Calu3 (cell line): ENCODE measurements at regions not wholly inside any gene's neighbourhood (a gene's known extent, or its start where the extent isn't known, plus 50 kb on each side); places are given as distances from the start of the nearest gene placed in this dataset.

ENCODE experiments used
- BruUV-seq: library from RNA; stranded (reverse); fragments of 400-500 nt; replicated peaks from 2 replicates; lab custom pipeline; 2021; lab: Mats Ljungman, UMichigan
- CTCF ChIA-PET: fragments of 300-600 bp; sonication (Branson Sonifier 250); formaldehyde crosslinking; loops from one replicate; lab custom pipeline; 2022; ENCODE audit warnings: antibody characterized with exemption; lab: Charles Lee
- DNase-seq: peaks from one replicate; pipeline ENCODE4 v3.0.0; 2022
- H3K27ac Mint-ChIP-seq: one replicate; pipeline ENCODE4 v1.8.0; 2022; ENCODE audit warnings: mixed read lengths; ENCODE audit not compliant: unreplicated experiment
- H3K27me3 Mint-ChIP-seq: one replicate; pipeline ENCODE4 v1.8.0; 2022; ENCODE audit warnings: mixed read lengths; ENCODE audit not compliant: unreplicated experiment
- H3K36me3 Mint-ChIP-seq: one replicate; pipeline ENCODE4 v1.8.0; 2022; ENCODE audit warnings: mild to moderate bottlenecking, moderate library complexity, mixed read lengths; ENCODE audit not compliant: insufficient read depth, unreplicated experiment
- H3K4me1 Mint-ChIP-seq: one replicate; pipeline ENCODE4 v1.8.0; 2022; ENCODE audit warnings: mild to moderate bottlenecking, low read depth, mixed read lengths; ENCODE audit not compliant: unreplicated experiment
- H3K4me3 Mint-ChIP-seq: one replicate; pipeline ENCODE4 v1.8.0; 2022; ENCODE audit warnings: mild to moderate bottlenecking, low read depth, moderate library complexity, mixed read lengths; ENCODE audit not compliant: unreplicated experiment
- H3K9me3 Mint-ChIP-seq: one replicate; pipeline ENCODE4 v1.8.0; 2022; ENCODE audit warnings: low read depth, mixed read lengths; ENCODE audit not compliant: unreplicated experiment
- intact Hi-C: fragments of 100-400 bp; cut with micrococcal nuclease; formaldehyde crosslinking; loops from one replicate; pipeline ENCODE4 v1.10.0; 2022; ENCODE audit not compliant: unreplicated experiment
- TF ChIP-seq, protein P1 (sequence below): fragments of 200-600 bp; IDR thresholded peaks from one replicate; pipeline ENCODE4 v1.8.0; 2022; ENCODE audit warnings: antibody characterized with exemption; ENCODE audit not compliant: unreplicated experiment

DNA sequence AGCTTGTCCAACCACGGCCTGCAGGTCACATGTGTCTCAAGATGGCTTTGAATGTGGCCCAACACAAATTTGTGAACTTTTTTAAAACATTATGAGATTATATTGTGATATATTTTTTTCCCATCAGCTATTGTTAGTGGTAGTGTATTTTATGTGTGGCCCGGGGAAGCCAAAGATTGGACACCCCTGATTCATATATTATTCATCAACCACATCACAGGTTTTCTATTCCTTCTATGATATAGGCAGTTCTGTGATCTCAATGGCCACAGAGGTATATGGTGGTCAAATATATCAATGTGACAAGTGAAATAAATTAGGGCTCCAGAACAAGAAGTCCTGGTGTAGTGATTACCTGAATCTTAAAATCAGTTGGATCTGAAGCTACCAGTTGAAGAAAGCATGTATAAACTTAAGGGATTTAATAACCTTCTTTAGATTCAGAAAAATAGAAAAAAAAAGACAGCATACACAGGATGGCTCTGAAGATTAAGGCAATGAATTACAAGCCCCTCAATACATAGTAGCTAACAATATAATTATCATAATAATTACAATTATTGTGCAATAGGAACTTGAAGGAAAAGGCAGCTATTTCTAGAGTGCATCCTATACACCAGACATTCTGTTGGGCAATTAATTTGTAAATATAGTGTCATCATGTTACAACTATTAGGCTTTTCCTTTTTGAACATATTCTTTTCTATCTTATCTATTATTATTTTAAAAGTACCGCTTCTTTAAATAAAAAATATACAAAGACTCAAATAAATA lies 530.4 kb upstream of the PTPRD start:
- TF ChIP-seq, protein P1, sequence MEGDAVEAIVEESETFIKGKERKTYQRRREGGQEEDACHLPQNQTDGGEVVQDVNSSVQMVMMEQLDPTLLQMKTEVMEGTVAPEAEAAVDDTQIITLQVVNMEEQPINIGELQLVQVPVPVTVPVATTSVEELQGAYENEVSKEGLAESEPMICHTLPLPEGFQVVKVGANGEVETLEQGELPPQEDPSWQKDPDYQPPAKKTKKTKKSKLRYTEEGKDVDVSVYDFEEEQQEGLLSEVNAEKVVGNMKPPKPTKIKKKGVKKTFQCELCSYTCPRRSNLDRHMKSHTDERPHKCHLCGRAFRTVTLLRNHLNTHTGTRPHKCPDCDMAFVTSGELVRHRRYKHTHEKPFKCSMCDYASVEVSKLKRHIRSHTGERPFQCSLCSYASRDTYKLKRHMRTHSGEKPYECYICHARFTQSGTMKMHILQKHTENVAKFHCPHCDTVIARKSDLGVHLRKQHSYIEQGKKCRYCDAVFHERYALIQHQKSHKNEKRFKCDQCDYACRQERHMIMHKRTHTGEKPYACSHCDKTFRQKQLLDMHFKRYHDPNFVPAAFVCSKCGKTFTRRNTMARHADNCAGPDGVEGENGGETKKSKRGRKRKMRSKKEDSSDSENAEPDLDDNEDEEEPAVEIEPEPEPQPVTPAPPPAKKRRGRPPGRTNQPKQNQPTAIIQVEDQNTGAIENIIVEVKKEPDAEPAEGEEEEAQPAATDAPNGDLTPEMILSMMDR = no peak
- Mint-ChIP-seq H3K27me3 (no peaks in the 10 kb centered on the region), H3K9me3 (peaks cover 10% of the 10 kb centered on the region), H3K27ac (no peak overlapping the region), H3K4me1 (no peaks in the 10 kb centered on the region), H3K36me3 (no peaks in the 10 kb centered on the region), H3K4me3 (no peak overlapping the region)
- no TSS peak for BruUV-seq
- DNase-seq = no peak
- CTCF ChIA-PET = interaction anchor here (0.6 to 0.7 kb wide), 2 partner anchors 383 to 951 kb away, joined by 3 to 4 read pairs; no protein-coding TSS in a partner anchor
- intact Hi-C loops = no loop called here

DNA sequence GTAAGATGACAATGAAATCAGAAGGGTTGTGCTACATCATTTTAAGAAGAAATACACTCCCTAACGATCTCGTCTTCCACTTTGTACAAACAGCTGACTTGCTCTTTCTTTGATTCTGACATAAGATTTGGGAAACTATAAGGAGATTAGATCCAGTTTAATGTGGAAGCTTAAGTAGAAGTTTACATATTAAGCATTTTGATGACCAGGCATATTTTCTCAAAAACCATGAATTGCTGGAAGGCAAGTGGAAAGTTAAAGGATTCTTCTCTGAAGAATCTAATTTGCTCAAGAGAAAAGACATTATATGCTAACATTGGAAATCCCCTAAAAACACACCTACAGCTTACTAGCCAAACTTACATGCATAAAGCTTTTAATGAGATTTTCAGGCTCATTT lies 531.9 kb upstream of the PTPRD start:
- H3K4me1 Mint-ChIP-seq = no peaks in the 10 kb centered on the region
- TF ChIP-seq, protein P1 = no peak
- DNase-seq = no peak
- no peak overlapping the region for H3K4me3 Mint-ChIP-seq
- H3K27me3 Mint-ChIP-seq = no peaks in the 10 kb centered on the region
- CTCF ChIA-PET = no interaction called here
- H3K36me3 Mint-ChIP-seq = no peaks in the 10 kb centered on the region
- H3K27ac Mint-ChIP-seq = no peak overlapping the region
- H3K9me3 Mint-ChIP-seq = peaks cover 11% of the 10 kb centered on the region
- no TSS peak for BruUV-seq
- intact Hi-C loops = no loop called here

DNA sequence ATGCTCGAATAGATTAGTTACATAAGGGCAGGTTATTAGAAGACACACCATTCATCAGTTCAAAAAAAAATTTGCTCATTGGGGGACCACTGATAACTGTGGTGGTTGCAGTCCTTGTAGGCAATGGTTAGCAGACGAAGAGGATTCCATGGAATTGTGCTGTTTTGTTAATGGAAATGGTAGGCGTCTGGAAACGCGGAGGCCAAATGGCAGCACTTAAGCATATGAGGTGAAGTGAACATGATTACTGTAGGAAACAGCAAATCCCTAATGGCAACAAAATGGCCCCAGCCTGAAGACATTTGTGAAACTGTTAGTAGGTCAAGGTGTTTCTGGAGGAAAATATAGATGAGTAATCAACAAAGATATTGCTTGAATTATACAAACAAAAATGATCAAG lies 535.4 kb upstream of the PTPRD start:
- intact Hi-C loops = no loop called here
- H3K4me3 Mint-ChIP-seq = no peak overlapping the region
- no TSS peak for BruUV-seq
- DNase-seq = no peak
- CTCF ChIA-PET = no interaction called here
- H3K27me3 Mint-ChIP-seq = no peaks in the 10 kb centered on the region
- peaks cover 9% of the 10 kb centered on the region for H3K9me3 Mint-ChIP-seq
- TF ChIP-seq, protein P1 = no peak
- H3K4me1 Mint-ChIP-seq = no peaks in the 10 kb centered on the region
- H3K27ac Mint-ChIP-seq = no peak overlapping the region
- H3K36me3 Mint-ChIP-seq = no peaks in the 10 kb centered on the region

DNA sequence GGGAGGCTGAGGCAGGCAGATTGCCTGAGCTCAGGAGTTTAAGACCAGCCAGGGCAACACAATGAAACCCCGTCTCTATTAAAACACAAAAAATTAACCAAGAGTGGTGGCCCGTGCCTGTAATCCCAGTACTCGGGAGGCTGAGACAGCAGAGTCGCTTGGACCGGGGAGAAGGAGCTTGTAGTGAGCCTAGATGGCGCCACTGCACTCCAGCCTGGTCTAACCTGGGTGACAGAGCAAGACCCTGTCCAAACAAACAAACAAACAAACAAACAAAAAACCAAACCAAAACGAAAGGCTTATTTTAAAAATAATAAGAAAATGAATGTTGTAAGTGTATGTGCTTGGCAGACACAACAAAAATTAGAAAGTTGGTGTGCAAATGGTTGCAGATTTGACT lies 536.3 kb upstream of the PTPRD start:
- TF ChIP-seq, protein P1 = no peak
- no peak for DNase-seq
- no TSS peak for BruUV-seq

More for the DNA sequence above, 536.3 kb upstream of the PTPRD start:
- intact Hi-C loops = no loop called here
- H3K9me3 Mint-ChIP-seq = peaks cover 9% of the 10 kb centered on the region
- no peaks in the 10 kb centered on the region for H3K4me1 Mint-ChIP-seq
- no peak overlapping the region for H3K4me3 Mint-ChIP-seq
- CTCF ChIA-PET = no interaction called here
- no peaks in the 10 kb centered on the region for H3K36me3 Mint-ChIP-seq
- H3K27ac Mint-ChIP-seq = no peak overlapping the region
- H3K27me3 Mint-ChIP-seq = no peaks in the 10 kb centered on the region
